Omental fat pad (tissue), 3 donors: ENCODE measurements at regions not wholly inside any gene's neighbourhood (a gene's known extent, or its start where the extent isn't known, plus 50 kb on each side); places are given as distances from the start of the nearest gene placed in this dataset.
"Not testable (repeated sequence)": the region's sequence is repeated elsewhere in the genome, so short reads cannot be mapped to it uniquely, and the experiment has no call there.

Source experiments
- ATAC-seq: fragments of 150-250 bp; one replicate; pipeline ENCODE4 v1.9.1; 2016; ENCODE audit warnings: mild to moderate bottlenecking, moderate library complexity; ENCODE audit not compliant: low FRiP score
- DNase-seq: peaks from one replicate; pipeline ENCODE4 v3.0.0-alpha.2; 2019; ENCODE audit warnings: low spot score
- CTCF ChIP-seq, 3 donors: fragments of 450-650 bp; IDR thresholded peaks; one replicate each; pipeline ENCODE4 v1.5.1; 2016 to 2017; ENCODE audit warnings: antibody characterized with exemption in 3 of 3, mild to moderate bottlenecking in 3 of 3, moderate library complexity in 2 of 3

DNA sequence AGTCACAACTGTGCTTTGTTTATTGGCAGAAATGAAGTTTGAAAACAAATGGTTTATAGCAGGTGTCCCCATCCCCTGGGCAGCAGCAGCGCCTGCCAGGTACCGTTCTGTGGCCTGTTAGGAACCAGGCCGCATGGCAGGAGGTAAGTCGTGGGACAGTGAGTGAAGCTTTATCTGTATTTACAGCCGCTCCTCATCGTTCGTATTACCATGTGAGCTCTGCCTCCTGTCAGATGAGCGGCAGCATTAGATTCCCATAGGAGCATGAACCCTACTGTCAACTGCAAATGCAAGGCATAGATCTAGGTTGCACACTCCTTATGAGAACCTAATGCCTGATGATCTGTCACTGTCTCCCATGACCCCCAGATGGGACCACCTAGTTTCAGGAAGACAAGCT lies 63.4 kb upstream of the SOD1 start:
- no peak for TF ChIP-seq CTCF (IDR thresholded peaks at IDR 0.05)
- ATAC-seq = no peak

DNA sequence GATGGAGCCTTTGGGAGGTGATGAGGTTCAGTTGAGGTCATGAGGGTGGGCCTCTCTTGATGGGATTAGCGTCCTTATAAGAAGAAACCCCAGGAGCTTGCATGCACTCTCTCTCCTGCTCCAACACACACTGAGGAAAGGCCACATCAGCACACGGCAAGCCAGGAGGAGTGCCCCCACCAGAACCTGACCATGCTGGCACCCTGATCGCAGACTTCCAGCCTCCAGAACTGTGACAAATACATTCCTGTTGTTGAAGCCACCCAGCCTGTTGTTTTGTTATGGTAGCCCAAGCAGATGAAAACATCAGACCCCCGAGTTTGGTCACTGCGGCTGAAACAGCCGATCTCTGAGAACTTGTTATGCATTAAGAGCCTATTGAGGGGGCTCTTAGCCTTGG lies 64.8 kb upstream of the SOD1 start:
- no peak for DNase-seq
- no peak for ATAC-seq
- TF ChIP-seq CTCF (IDR thresholded peaks at IDR 0.05) = no peak

More for the DNA sequence above, 63.4 kb upstream of the SOD1 start:
- no peak for DNase-seq

GRCh38 chr21:31594279-31594678 lies 65.2 kb upstream of the SOD1 start:
- no peak for DNase-seq
- no peak for ATAC-seq
- TF ChIP-seq CTCF (IDR thresholded peaks at IDR 0.05) = no peak

DNA sequence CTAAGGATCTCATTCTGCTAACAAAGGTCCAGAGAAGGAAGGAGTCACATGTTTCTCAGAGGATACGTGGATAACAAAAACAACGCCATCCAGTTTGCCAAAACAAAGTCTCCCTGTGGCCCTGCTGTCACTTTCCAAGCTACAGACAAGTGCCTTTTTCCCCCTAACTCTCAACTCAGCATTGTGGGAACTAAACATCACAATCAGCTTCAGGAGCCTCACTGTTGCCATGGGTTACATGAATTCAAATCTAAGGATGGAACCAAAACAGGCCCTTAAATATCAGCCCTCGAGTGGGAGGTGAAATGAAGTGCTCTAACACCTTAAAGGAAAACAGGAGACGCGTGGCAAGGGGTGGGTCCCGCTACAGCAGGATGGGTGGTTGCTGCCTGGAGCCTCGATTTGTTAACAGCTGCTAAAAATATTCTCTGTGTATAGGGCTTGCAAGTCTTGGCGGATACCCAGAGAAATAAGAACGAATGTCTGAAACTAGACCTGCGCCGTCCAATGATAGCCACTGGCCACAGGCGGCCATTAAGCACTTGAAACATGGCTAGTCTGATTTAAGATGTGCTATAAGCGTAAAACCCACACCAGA lies 66.4 kb upstream of the SOD1 start:
- TF ChIP-seq CTCF (IDR thresholded peaks at IDR 0.05) = no peak
- DNase-seq (no peak), ATAC-seq (no peak)

DNA sequence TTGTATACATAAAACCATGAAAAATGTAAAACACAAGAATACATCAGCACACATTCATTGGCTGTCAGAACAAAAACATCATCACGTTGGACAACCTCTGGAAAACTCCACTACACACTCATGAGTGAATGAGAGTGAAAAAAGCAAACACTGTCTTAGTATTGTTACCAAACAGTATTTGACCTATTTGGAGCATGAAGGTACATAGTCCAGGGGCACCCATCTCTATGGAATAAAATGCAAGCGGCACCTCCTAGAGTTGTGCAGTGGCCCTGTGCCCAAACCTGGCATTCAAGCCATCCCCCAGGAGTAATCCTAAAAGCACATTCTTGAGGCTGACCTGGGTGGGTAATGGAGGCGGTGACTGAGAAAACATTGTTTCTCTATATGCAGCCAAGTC lies 67.0 kb upstream of the SOD1 start:
- no peak for TF ChIP-seq CTCF (IDR thresholded peaks at IDR 0.05)
- DNase-seq (no peak), ATAC-seq (no peak)

GRCh38 chr21:31589820-31590219 lies 69.7 kb upstream of the SOD1 start:
- TF ChIP-seq CTCF (IDR thresholded peaks at IDR 0.05) = no peak
- ATAC-seq = no peak
- no peak for DNase-seq

DNA sequence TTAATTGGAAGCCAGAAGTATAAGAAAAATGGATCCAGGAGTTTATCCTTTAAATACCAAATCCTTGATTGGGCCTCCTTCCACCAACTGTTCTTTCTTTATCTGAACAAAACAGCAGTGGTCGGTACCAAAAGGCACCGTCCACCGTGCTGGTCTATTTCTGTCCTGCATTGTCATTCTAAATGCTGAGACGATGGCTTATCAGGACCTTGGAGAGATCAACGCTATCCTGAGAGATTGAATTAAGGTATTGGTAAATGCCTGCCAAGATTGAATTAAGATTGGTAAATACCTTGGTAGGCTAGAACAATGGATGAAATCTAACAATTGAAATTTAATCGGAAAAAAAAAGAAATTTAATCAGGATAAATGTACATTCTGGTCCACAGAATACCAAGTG lies 73.4 kb upstream of the SOD1 start:
- no peak for DNase-seq
- TF ChIP-seq CTCF (IDR thresholded peaks at IDR 0.05) = no peak
- no peak for ATAC-seq

DNA sequence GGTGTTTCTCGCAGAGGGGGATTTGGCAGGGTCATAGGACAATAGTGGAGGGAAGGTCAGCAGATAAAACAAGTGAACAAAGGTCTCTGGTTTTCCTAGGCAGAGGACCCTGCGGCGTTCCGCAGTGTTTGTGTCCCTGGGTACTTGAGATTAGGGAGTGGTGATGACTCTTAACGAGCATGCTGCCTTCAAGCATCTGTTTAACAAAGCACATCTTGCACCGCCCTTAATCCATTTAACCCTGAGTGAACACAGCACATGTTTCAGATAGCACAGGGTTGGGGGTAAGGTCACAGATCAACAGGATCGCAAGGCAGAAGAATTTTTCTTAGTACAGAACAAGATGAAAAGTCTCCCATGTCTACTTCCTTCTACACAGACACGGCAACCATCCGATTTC lies 75.6 kb upstream of the SOD1 start:
- DNase-seq, ATAC-seq: not testable (repeated sequence)
